ENCODE measurements at regions not wholly inside any gene's neighbourhood (a gene's known extent, or its start where the extent isn't known, plus 50 kb on each side); places are given as distances from the start of the nearest gene placed in this dataset.

GRCh38 chr21:27286760-27287159 lies 319.9 kb upstream of the ADAMTS5 start:
- TF ChIP-seq CTCF (IDR thresholded peaks at IDR 0.05) (no peak), POLR2A (IDR thresholded peaks at IDR 0.05) (no peak)
